ENCODE measurements at regions not wholly inside any gene's neighbourhood (a gene's known extent, or its start where the extent isn't known, plus 50 kb on each side); places are given as distances from the start of the nearest gene placed in this dataset.

GRCh38 chr16:51392521-51393187 is 241.6 kb upstream of the SALL1 start:
- TF ChIP-seq ESRRG (CRISPR knock-in tag; IDR thresholded peaks at IDR 0.05) (no peak), TSHZ2 (CRISPR knock-in tag; IDR thresholded peaks at IDR 0.05) (no peak), RARB (CRISPR knock-in tag; IDR thresholded peaks at IDR 0.05) (no peak), PPARA (CRISPR knock-in tag; IDR thresholded peaks at IDR 0.05; ENCODE audit: borderline replicate concordance) (no peak), TOX (CRISPR knock-in tag; IDR thresholded peaks at IDR 0.05; ENCODE audit: borderline replicate concordance) (no peak), PATZ1 (CRISPR knock-in tag; IDR thresholded peaks at IDR 0.05; ENCODE audit: borderline replicate concordance) (no peak), SNAI2 (CRISPR knock-in tag; IDR thresholded peaks at IDR 0.05) (no peak), CSDC2 (CRISPR knock-in tag; IDR thresholded peaks at IDR 0.05) (no peak), ZFP3 (CRISPR knock-in tag; IDR thresholded peaks at IDR 0.05) (no peak), OSR1 (CRISPR knock-in tag; IDR thresholded peaks at IDR 0.05) (no peak), ZC3H10 (CRISPR knock-in tag; IDR thresholded peaks at IDR 0.05) (no peak), POU6F1 (CRISPR knock-in tag; IDR thresholded peaks at IDR 0.05; ENCODE audit: borderline replicate concordance, low read depth) (no peak), ZNF8 (CRISPR knock-in tag; IDR thresholded peaks at IDR 0.05) (no peak)
